PC-3 (cell line): ENCODE measurements at regions not wholly inside any gene's neighbourhood (a gene's known extent, or its start where the extent isn't known, plus 50 kb on each side); places are given as distances from the start of the nearest gene placed in this dataset.

Experiments
- EZH2 ChIP-seq: fragments of 300-600 bp; sonication (generic); IDR thresholded peaks from one replicate; pipeline ENCODE4 v1.6.1; 2017; ENCODE audit warnings: antibody characterized with exemption, mild to moderate bottlenecking, low read length; ENCODE audit not compliant: unreplicated experiment
- EZH2phosphoT487 ChIP-seq: fragments of 300-600 bp; sonication (generic); IDR thresholded peaks from 2 replicates; pipeline ENCODE4 v1.6.1; 2018; ENCODE audit warnings: mild to moderate bottlenecking, antibody characterized with exemption, low read length, borderline replicate concordance
- TF ChIP-seq, protein P1 (sequence below): fragments of 300-600 bp; sonication (generic); conservative IDR thresholded peaks from 2 replicates; pipeline ENCODE4 v1.5.1; 2017; ENCODE audit warnings: antibody characterized with exemption, low read depth, mild to moderate bottlenecking, low read length

DNA sequence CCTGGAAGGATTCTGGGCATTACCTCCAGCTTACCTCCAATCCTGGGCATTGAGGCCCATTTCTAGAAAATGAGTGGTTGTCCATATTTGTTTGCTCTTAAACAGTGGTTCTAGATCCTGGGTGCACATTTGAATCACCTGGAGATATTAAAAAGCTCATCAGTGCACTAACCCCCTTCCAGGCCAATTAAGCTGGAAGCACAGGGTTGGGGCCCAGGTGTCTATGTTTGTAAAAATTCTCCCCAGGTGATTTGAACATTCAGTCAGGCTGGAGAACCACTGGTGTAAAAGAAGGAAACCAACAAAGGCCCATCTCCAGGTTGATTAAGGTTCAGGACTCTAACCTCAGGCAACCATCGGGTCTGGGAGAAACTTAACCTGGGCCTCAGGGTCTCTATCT lies 102.6 kb upstream of the NANOS1 start:
- TF ChIP-seq, protein P1, sequence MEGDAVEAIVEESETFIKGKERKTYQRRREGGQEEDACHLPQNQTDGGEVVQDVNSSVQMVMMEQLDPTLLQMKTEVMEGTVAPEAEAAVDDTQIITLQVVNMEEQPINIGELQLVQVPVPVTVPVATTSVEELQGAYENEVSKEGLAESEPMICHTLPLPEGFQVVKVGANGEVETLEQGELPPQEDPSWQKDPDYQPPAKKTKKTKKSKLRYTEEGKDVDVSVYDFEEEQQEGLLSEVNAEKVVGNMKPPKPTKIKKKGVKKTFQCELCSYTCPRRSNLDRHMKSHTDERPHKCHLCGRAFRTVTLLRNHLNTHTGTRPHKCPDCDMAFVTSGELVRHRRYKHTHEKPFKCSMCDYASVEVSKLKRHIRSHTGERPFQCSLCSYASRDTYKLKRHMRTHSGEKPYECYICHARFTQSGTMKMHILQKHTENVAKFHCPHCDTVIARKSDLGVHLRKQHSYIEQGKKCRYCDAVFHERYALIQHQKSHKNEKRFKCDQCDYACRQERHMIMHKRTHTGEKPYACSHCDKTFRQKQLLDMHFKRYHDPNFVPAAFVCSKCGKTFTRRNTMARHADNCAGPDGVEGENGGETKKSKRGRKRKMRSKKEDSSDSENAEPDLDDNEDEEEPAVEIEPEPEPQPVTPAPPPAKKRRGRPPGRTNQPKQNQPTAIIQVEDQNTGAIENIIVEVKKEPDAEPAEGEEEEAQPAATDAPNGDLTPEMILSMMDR: no peak
- TF ChIP-seq EZH2phosphoT487: no peak
- TF ChIP-seq EZH2: no peak
